Effector memory CD8-positive, alpha-beta T cell (primary cell): ENCODE measurements at regions not wholly inside any gene's neighbourhood (a gene's known extent, or its start where the extent isn't known, plus 50 kb on each side); places are given as distances from the start of the nearest gene placed in this dataset.
"Not testable (repeated sequence)": the region's sequence is repeated elsewhere in the genome, so short reads cannot be mapped to it uniquely, and the experiment has no call there.

Experiments
- ATAC-seq: fragments of 150-1000 bp; cut with Tn5 transposase; replicated peaks from 2 replicates; pipeline ENCODE4 v1.10.0; 2021; ENCODE audit warnings: mild to moderate bottlenecking, moderate library complexity
- DNase-seq, 3 experiments: peaks; one replicate each; pipeline ENCODE4 v3.0.0; 2021
- H3K27ac Mint-ChIP-seq, 2 donors: one replicate each; pipeline ENCODE4 v1.8.0; 2022; ENCODE audit warnings: mild to moderate bottlenecking in 2 of 2, mixed read lengths in 2 of 2, moderate library complexity in 2 of 2
- H3K27me3 Mint-ChIP-seq, 2 donors: one replicate each; pipeline ENCODE4 v1.8.0; 2022; ENCODE audit warnings: mixed read lengths in 2 of 2
- H3K36me3 Mint-ChIP-seq: one replicate; pipeline ENCODE4 v1.8.0; 2022; ENCODE audit warnings: mild to moderate bottlenecking, moderate library complexity, mixed read lengths; ENCODE audit not compliant: insufficient read depth
- H3K4me1 Mint-ChIP-seq, 2 donors: one replicate each; pipeline ENCODE4 v1.8.0; 2022; ENCODE audit warnings: low read depth in 2 of 2, mixed read lengths in 2 of 2
- H3K4me3 Mint-ChIP-seq, 2 donors: one replicate each; pipeline ENCODE4 v1.8.0; 2022; ENCODE audit warnings: mild to moderate bottlenecking in 2 of 2, mixed read lengths in 2 of 2, moderate library complexity in 2 of 2
- H3K9me3 Mint-ChIP-seq, 2 donors: one replicate each; pipeline ENCODE4 v1.8.0; 2022; ENCODE audit warnings: mixed read lengths in 2 of 2

- Mint-ChIP-seq H3K36me3 (no peaks in the 10 kb centered on the region), H3K9me3 (no peaks in the 10 kb centered on the region), H3K27me3 (no peaks in the 10 kb centered on the region), H3K4me1 (no peaks in the 10 kb centered on the region), H3K4me3 (no peak overlapping the region), H3K27ac (no peak overlapping the region)
- no peak for DNase-seq
- ATAC-seq, result no peak
Observed at GRCh38 chrX:63285375-63285774, 65.8 kb downstream of the SPIN4 start.

GRCh38 chrX:63284659-63285058 is 66.5 kb downstream of the SPIN4 start:
- ATAC-seq, result no peak
- no peak overlapping the region for H3K4me3 Mint-ChIP-seq
- H3K4me1 Mint-ChIP-seq, result no peaks in the 10 kb centered on the region

GRCh38 chrX:63283348-63283747 is 67.8 kb downstream of the SPIN4 start:
- Mint-ChIP-seq H3K27ac (no peak overlapping the region), H3K4me3 (no peak overlapping the region), H3K36me3 (no peaks in the 10 kb centered on the region), H3K4me1 (no peaks in the 10 kb centered on the region), H3K9me3 (no peaks in the 10 kb centered on the region), H3K27me3 (no peaks in the 10 kb centered on the region)
- ATAC-seq (no peak), DNase-seq (no peak)

More at GRCh38 chrX:63284659-63285058, 66.5 kb downstream of the SPIN4 start:
- Mint-ChIP-seq H3K27me3 (no peaks in the 10 kb centered on the region), H3K36me3 (no peaks in the 10 kb centered on the region), H3K27ac (no peak overlapping the region), H3K9me3 (no peaks in the 10 kb centered on the region)
- DNase-seq, result no peak

GRCh38 chrX:63282828-63283227 is 68.3 kb downstream of the SPIN4 start:
- H3K4me3 Mint-ChIP-seq, result no peak overlapping the region
- no peak overlapping the region for H3K27ac Mint-ChIP-seq
- no peak for ATAC-seq
- H3K27me3 Mint-ChIP-seq, result no peaks in the 10 kb centered on the region
- no peaks in the 10 kb centered on the region for H3K36me3 Mint-ChIP-seq
- H3K9me3 Mint-ChIP-seq, result no peaks in the 10 kb centered on the region
- DNase-seq, result no peak
- H3K4me1 Mint-ChIP-seq, result no peaks in the 10 kb centered on the region

GRCh38 chrX:63282077-63282476 is 69.1 kb downstream of the SPIN4 start:
- Mint-ChIP-seq H3K27me3 (no peaks in the 10 kb centered on the region), H3K27ac (no peak overlapping the region), H3K36me3 (no peaks in the 10 kb centered on the region), H3K4me1 (no peaks in the 10 kb centered on the region), H3K4me3 (no peak overlapping the region), H3K9me3 (no peaks in the 10 kb centered on the region)
- DNase-seq (no peak), ATAC-seq (no peak)

- no peaks in the 10 kb centered on the region for H3K4me1 Mint-ChIP-seq
- no peak for ATAC-seq
- DNase-seq, result no peak
- H3K4me3 Mint-ChIP-seq, result no peak overlapping the region
- H3K36me3 Mint-ChIP-seq, result no peaks in the 10 kb centered on the region
- no peaks in the 10 kb centered on the region for H3K27me3 Mint-ChIP-seq
- H3K9me3 Mint-ChIP-seq, result no peaks in the 10 kb centered on the region
- H3K27ac Mint-ChIP-seq, result no peak overlapping the region
Observed at GRCh38 chrX:63281465-63281864, 69.7 kb downstream of the SPIN4 start.

GRCh38 chrX:63277394-63277793 is 73.7 kb downstream of the SPIN4 start:
- H3K9me3 Mint-ChIP-seq, H3K4me1 Mint-ChIP-seq, H3K27ac Mint-ChIP-seq, H3K4me3 Mint-ChIP-seq, H3K27me3 Mint-ChIP-seq, H3K36me3 Mint-ChIP-seq, ATAC-seq, DNase-seq: not testable (repeated sequence)

- Mint-ChIP-seq H3K27ac (no peak overlapping the region), H3K4me1 (no peaks in the 10 kb centered on the region), H3K9me3 (no peaks in the 10 kb centered on the region), H3K36me3 (no peaks in the 10 kb centered on the region), H3K27me3 (no peaks in the 10 kb centered on the region), H3K4me3 (no peak overlapping the region)
- DNase-seq (peak; percentile 0 to 5 (median 1)), ATAC-seq (no peak)
Observed at GRCh38 chrX:63275127-63275526, 76.0 kb downstream of the SPIN4 start.

- DNase-seq, result no peak
- no peak overlapping the region for H3K4me3 Mint-ChIP-seq
- no peaks in the 10 kb centered on the region for H3K27me3 Mint-ChIP-seq
- no peaks in the 10 kb centered on the region for H3K9me3 Mint-ChIP-seq
- ATAC-seq, result no peak
- H3K36me3 Mint-ChIP-seq, result no peaks in the 10 kb centered on the region
- H3K27ac Mint-ChIP-seq, result no peak overlapping the region
- no peaks in the 10 kb centered on the region for H3K4me1 Mint-ChIP-seq
Observed at GRCh38 chrX:63270873-63271272, 80.3 kb downstream of the SPIN4 start.

GRCh38 chrX:63258144-63258543 is 93.0 kb downstream of the SPIN4 start:
- Mint-ChIP-seq H3K27me3 (no peaks in the 10 kb centered on the region), H3K4me1 (no peaks in the 10 kb centered on the region), H3K4me3 (no peak overlapping the region), H3K36me3 (no peaks in the 10 kb centered on the region), H3K9me3 (no peaks in the 10 kb centered on the region), H3K27ac (no peak overlapping the region)
- DNase-seq (no peak), ATAC-seq (no peak)

- Mint-ChIP-seq H3K36me3 (no peaks in the 10 kb centered on the region), H3K9me3 (no peaks in the 10 kb centered on the region), H3K4me1 (no peaks in the 10 kb centered on the region), H3K4me3 (no peak overlapping the region), H3K27me3 (no peaks in the 10 kb centered on the region), H3K27ac (no peak overlapping the region)
- DNase-seq (peak; percentile 32 to 44 (median 35)), ATAC-seq (peak; percentile 84)
Observed at GRCh38 chrX:63250253-63250868, 100.8 kb downstream of the SPIN4 start.

GRCh38 chrX:63242689-63243088 is 108.4 kb downstream of the SPIN4 start:
- H3K27me3 Mint-ChIP-seq, H3K36me3 Mint-ChIP-seq, H3K27ac Mint-ChIP-seq, ATAC-seq, H3K9me3 Mint-ChIP-seq, H3K4me3 Mint-ChIP-seq, DNase-seq, H3K4me1 Mint-ChIP-seq: not testable (repeated sequence)

GRCh38 chrX:63235963-63236362 is 115.2 kb downstream of the SPIN4 start:
- not testable (repeated sequence) for H3K4me3 Mint-ChIP-seq, ATAC-seq, H3K27me3 Mint-ChIP-seq, DNase-seq, H3K9me3 Mint-ChIP-seq, H3K4me1 Mint-ChIP-seq, H3K27ac Mint-ChIP-seq, H3K36me3 Mint-ChIP-seq

- H3K4me1 Mint-ChIP-seq, H3K9me3 Mint-ChIP-seq, H3K27ac Mint-ChIP-seq, ATAC-seq, DNase-seq, H3K4me3 Mint-ChIP-seq, H3K27me3 Mint-ChIP-seq, H3K36me3 Mint-ChIP-seq: not testable (repeated sequence)
Observed at GRCh38 chrX:63233013-63233412, 118.1 kb downstream of the SPIN4 start.

- not testable (repeated sequence) for H3K27ac Mint-ChIP-seq, ATAC-seq, H3K36me3 Mint-ChIP-seq, DNase-seq, H3K4me1 Mint-ChIP-seq, H3K4me3 Mint-ChIP-seq, H3K9me3 Mint-ChIP-seq, H3K27me3 Mint-ChIP-seq
Observed at GRCh38 chrX:63218202-63218601, 132.9 kb downstream of the SPIN4 start.
